ENCODE measurements at regions not wholly inside any gene's neighbourhood (a gene's known extent, or its start where the extent isn't known, plus 50 kb on each side); places are given as distances from the start of the nearest gene placed in this dataset.

DNA sequence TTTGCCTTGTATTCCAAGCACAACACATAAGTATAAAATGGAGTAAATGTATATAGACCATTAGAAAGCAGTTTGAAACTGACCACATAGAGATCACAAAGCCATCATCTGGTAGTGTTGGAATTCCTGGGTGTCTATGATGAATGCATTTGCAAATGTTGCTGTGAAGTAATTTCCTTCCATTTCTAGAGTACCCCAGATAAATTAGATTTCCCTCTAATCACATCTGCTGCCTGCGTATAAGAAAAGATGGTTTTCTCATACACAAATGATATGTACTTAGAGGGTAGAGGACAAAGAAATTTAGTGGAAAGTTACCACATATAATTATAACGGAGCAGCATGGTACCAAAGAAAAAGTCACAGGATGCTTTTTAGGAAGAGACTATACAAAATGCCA is 1117.8 kb downstream of the IGSF11 start:
- TF ChIP-seq, protein P1, sequence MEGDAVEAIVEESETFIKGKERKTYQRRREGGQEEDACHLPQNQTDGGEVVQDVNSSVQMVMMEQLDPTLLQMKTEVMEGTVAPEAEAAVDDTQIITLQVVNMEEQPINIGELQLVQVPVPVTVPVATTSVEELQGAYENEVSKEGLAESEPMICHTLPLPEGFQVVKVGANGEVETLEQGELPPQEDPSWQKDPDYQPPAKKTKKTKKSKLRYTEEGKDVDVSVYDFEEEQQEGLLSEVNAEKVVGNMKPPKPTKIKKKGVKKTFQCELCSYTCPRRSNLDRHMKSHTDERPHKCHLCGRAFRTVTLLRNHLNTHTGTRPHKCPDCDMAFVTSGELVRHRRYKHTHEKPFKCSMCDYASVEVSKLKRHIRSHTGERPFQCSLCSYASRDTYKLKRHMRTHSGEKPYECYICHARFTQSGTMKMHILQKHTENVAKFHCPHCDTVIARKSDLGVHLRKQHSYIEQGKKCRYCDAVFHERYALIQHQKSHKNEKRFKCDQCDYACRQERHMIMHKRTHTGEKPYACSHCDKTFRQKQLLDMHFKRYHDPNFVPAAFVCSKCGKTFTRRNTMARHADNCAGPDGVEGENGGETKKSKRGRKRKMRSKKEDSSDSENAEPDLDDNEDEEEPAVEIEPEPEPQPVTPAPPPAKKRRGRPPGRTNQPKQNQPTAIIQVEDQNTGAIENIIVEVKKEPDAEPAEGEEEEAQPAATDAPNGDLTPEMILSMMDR (IDR thresholded peaks at IDR 0.05 in 4 of 5, conservative IDR thresholded peaks at IDR 0.05 in 1 of 5): no peak
- no peak for TF ChIP-seq POLR2A (IDR thresholded peaks at IDR 0.05)
- Histone ChIP-seq H3K9me3 (no peaks in the 10 kb centered on the region), H3K27ac (no peak overlapping the region), H3K4me1 (no peaks in the 10 kb centered on the region), H3K4me3 (no peak overlapping the region), H3K36me3 (no peaks in the 10 kb centered on the region), H3K27me3 (no peaks in the 10 kb centered on the region)
- no peak for DNase-seq
- in situ Hi-C loops (cut with MboI; ENCODE audit: low sequenced_read_pairs in 4 of 4) (no loop called here), intact Hi-C loops (cut with DNase I; ENCODE audit: low total_unique reads) (no loop called here)
- no peak for ATAC-seq

DNA sequence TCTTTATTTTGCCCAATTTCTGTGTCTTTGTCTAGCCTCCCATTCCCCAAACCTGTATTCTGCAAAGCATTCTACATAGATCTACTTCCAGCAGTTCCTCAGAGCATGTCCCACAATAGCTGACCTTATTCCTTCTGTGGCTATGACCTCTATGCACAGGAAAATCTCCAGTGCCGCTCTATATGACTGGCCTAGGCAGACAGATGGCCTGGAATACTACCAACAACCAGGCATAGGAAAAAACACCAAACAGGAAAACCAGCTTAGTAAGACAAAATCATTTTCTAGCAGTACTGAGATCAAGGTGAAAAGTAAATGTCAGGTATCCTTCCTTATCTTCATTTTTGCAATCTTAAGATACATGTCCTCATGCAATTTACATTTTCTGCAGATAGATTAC is 1115.0 kb downstream of the IGSF11 start:
- TF ChIP-seq, protein P1 (IDR thresholded peaks at IDR 0.05 in 4 of 5, conservative IDR thresholded peaks at IDR 0.05 in 1 of 5): no peak
- TF ChIP-seq POLR2A (IDR thresholded peaks at IDR 0.05): no peak
- Histone ChIP-seq H3K4me1 (no peaks in the 10 kb centered on the region), H3K36me3 (no peaks in the 10 kb centered on the region), H3K27ac (no peak overlapping the region), H3K9me3 (no peaks in the 10 kb centered on the region), H3K27me3 (no peaks in the 10 kb centered on the region), H3K4me3 (no peak overlapping the region)
- in situ Hi-C loops (cut with MboI; ENCODE audit: low sequenced_read_pairs in 4 of 4) (no loop called here), intact Hi-C loops (cut with DNase I; ENCODE audit: low total_unique reads) (no loop called here)
- DNase-seq (no peak), ATAC-seq (no peak)

DNA sequence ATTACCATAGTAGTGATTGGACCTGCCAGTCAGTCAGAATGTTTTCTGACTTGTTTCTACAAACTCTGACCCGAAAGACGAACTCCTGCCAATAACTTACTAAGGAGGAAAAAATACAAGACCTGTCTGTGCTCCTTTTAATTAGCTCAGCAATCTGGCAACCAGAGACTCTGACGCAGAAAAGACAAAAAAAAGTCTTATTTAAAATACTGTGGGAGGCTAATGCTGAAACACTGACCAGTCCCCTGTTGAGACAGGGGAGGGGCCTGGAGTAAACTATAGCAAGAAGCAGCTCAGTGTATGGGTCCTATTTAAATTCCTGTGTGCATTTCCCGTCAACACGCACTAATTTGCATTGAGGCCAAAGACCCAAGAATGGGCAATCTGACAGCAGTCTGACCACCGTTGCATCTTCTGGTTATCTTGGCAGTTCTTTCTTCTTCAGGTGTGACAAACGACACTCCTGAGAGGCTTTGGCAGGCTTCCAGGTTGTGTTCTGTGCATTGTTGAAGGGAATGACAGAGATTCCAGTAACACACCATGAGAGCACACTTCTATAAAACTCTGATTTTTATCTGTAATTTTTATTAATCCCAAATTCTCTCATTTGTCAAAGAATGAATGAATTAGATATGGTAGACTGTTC is 1114.3 kb downstream of the IGSF11 start:
- TF ChIP-seq, protein P1 (IDR thresholded peaks at IDR 0.05 in 4 of 5, conservative IDR thresholded peaks at IDR 0.05 in 1 of 5): no peak
- no peak for TF ChIP-seq POLR2A (IDR thresholded peaks at IDR 0.05)
- Histone ChIP-seq H3K9me3 (no peaks in the 10 kb centered on the region), H3K4me1 (no peaks in the 10 kb centered on the region), H3K4me3 (no peak overlapping the region), H3K36me3 (no peaks in the 10 kb centered on the region), H3K27me3 (no peaks in the 10 kb centered on the region), H3K27ac (no peak overlapping the region)
- DNase-seq (no peak), ATAC-seq (no peak)
- intact Hi-C loops (cut with DNase I; ENCODE audit: low total_unique reads): no loop called here
- in situ Hi-C loops (cut with MboI; ENCODE audit: low sequenced_read_pairs in 4 of 4): no loop called here

DNA sequence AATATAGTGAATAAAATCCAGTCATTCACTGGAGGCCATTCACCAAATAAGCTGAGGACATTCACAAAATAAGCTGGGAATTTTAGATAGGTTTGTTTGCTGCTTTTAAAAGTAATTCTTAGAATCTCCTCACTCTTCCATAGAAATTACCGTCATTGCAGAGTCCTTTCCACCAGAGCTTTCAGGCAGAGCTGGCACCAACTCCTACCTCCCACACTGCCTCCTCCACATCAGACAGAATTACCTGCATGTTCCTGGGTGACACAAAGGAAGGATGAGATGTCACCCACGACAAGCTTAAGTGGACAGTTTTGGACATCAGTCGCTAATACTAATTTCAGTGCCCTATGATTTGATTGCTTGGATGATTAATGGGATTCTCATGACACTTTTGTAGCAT is 1113.2 kb downstream of the IGSF11 start:
- in situ Hi-C loops (cut with MboI; ENCODE audit: low sequenced_read_pairs in 4 of 4): no loop called here
- DNase-seq (no peak), ATAC-seq (no peak)
- H3K4me3 ChIP-seq: no peak overlapping the region
- H3K9me3 ChIP-seq: no peaks in the 10 kb centered on the region
- H3K4me1 ChIP-seq: no peaks in the 10 kb centered on the region
- TF ChIP-seq POLR2A (IDR thresholded peaks at IDR 0.05): no peak
- TF ChIP-seq, protein P1 (IDR thresholded peaks at IDR 0.05 in 4 of 5, conservative IDR thresholded peaks at IDR 0.05 in 1 of 5): no peak
- no peaks in the 10 kb centered on the region for H3K36me3 ChIP-seq
- no peak overlapping the region for H3K27ac ChIP-seq
- intact Hi-C loops (cut with DNase I; ENCODE audit: low total_unique reads): no loop called here
- H3K27me3 ChIP-seq: no peaks in the 10 kb centered on the region

DNA sequence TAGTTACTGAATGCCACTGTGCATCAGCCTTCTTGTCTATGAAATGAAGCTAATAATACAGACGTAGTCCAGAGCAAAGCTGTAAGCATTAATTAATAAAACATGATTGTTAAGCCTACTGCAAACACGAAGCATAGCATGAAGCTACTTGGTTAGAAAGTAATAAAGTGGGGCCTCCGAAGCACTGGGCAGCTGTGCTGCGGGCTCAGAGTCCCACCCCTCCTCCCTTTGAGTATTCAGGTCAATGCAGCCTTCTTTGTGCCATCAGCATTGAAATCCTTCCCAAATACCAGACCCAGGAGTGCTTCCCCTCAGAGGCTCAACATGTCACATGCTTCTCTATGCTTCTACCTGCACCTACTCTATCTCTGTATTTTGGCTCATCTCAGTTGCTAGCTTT is 1112.6 kb downstream of the IGSF11 start:
- in situ Hi-C loops (cut with MboI; ENCODE audit: low sequenced_read_pairs in 4 of 4) (no loop called here), intact Hi-C loops (cut with DNase I; ENCODE audit: low total_unique reads) (no loop called here)
- DNase-seq (no peak), ATAC-seq (no peak)
- Histone ChIP-seq H3K9me3 (no peaks in the 10 kb centered on the region), H3K27ac (no peak overlapping the region), H3K4me1 (no peaks in the 10 kb centered on the region), H3K27me3 (no peaks in the 10 kb centered on the region), H3K4me3 (no peak overlapping the region), H3K36me3 (no peaks in the 10 kb centered on the region)
- TF ChIP-seq POLR2A (IDR thresholded peaks at IDR 0.05): no peak
- TF ChIP-seq, protein P1 (IDR thresholded peaks at IDR 0.05 in 4 of 5, conservative IDR thresholded peaks at IDR 0.05 in 1 of 5): no peak

Measured in gastrocnemius medialis (tissue), 4 donors.